Ecto neural progenitor cell (in vitro differentiated cells): ENCODE measurements at regions not wholly inside any gene's neighbourhood (a gene's known extent, or its start where the extent isn't known, plus 50 kb on each side); places are given as distances from the start of the nearest gene placed in this dataset.
A peak's percentile ranks its signal among the peaks of the same experiment; 100 is the strongest.
"Not testable (repeated sequence)": the region's sequence is repeated elsewhere in the genome, so short reads cannot be mapped to it uniquely, and the experiment has no call there.

Experiments
- DNase-seq: peaks from one replicate; pipeline ENCODE4 v3.0.0-alpha.2; 2018; ENCODE audit warnings: low spot score

- not testable (repeated sequence) for DNase-seq
These were observed 261.2 kb downstream of the ADGRD1 start for GRCh38 chr12:131214936-131215335.

- not testable (repeated sequence) for DNase-seq
These were observed 262.9 kb downstream of the ADGRD1 start for GRCh38 chr12:131216587-131216986.

DNA sequence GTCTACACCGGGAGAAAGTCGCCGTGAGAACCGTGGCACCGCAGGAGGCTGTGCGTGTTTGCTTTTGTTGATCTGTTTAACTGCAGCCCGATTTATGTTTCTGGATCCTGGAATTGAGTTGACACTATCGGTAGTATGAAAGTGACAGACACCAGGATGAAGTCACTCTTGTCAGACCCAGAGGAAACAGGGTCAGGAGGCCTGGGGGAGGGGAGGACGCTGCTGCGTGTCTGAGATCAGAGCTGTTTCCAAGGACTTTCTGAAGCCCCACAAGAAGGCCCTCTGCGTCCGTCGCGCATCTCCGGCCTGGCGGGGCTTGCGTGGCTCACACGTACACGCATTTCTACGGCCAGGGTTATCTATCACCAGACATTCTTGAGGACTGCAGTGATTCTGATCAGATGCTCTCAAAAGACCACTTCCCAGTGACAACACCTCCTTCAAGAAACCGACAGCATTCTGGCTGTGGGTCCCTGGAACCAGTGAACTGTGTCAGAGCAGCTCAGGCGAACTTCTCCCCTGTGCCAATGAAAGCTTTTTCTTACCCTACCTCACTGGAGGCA lies 263.4 kb downstream of the ADGRD1 start:
- no peak for DNase-seq

- DNase-seq: peak; percentile 60
These were observed 264.6 kb downstream of the ADGRD1 start for GRCh38 chr12:131218026-131218922.

GRCh38 chr12:131218923-131219669 lies 265.4 kb downstream of the ADGRD1 start:
- no peak for DNase-seq

GRCh38 chr12:131219670-131220330 lies 266.1 kb downstream of the ADGRD1 start:
- no peak for DNase-seq

DNA sequence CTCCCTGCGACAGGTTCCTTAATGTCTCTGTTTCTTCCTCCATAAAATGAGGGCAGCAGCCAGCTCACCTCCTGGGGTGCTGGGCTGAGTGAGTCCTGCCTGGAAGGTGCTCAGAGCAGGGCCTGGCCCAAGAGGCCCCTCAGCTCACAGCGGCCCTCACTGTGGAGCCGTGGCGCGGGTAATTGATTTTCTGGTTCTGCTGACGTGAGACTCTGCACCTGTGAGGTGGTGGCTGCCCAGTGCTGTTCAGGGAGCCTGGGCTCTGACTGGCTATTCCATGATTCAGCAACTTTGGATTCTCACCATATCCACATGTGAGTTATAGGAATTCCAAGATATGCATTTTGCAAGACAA lies 266.6 kb downstream of the ADGRD1 start:
- DNase-seq: no peak

- peak; percentile 87 for DNase-seq
These were observed 267.6 kb downstream of the ADGRD1 start for GRCh38 chr12:131221061-131221956.

GRCh38 chr12:131221957-131222328 lies 268.2 kb downstream of the ADGRD1 start:
- DNase-seq: no peak

- DNase-seq: peak; percentile 90
These were observed 268.8 kb downstream of the ADGRD1 start for GRCh38 chr12:131222329-131223139.

- no peak for DNase-seq
These were observed 269.6 kb downstream of the ADGRD1 start for GRCh38 chr12:131223171-131223761.

- DNase-seq: no peak
These were observed 270.1 kb downstream of the ADGRD1 start for GRCh38 chr12:131223791-131224225.

GRCh38 chr12:131224226-131225065 lies 270.7 kb downstream of the ADGRD1 start:
- DNase-seq: not testable (repeated sequence)

DNA sequence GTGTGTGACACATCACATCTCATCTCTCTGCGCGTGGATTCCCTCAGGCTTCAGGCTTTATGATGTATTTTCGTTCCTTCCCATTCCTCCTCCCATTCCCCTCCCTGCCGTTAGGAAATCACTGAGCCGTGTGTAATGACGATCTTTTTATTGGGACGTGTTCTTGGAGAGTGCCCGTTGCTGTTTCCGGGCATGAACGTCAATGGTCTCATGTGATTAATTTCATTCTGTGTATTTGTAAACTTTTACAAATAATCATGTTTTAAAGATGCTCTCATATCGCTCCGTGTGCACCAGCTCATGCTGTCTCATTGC lies 271.3 kb downstream of the ADGRD1 start:
- DNase-seq: not testable (repeated sequence)

DNA sequence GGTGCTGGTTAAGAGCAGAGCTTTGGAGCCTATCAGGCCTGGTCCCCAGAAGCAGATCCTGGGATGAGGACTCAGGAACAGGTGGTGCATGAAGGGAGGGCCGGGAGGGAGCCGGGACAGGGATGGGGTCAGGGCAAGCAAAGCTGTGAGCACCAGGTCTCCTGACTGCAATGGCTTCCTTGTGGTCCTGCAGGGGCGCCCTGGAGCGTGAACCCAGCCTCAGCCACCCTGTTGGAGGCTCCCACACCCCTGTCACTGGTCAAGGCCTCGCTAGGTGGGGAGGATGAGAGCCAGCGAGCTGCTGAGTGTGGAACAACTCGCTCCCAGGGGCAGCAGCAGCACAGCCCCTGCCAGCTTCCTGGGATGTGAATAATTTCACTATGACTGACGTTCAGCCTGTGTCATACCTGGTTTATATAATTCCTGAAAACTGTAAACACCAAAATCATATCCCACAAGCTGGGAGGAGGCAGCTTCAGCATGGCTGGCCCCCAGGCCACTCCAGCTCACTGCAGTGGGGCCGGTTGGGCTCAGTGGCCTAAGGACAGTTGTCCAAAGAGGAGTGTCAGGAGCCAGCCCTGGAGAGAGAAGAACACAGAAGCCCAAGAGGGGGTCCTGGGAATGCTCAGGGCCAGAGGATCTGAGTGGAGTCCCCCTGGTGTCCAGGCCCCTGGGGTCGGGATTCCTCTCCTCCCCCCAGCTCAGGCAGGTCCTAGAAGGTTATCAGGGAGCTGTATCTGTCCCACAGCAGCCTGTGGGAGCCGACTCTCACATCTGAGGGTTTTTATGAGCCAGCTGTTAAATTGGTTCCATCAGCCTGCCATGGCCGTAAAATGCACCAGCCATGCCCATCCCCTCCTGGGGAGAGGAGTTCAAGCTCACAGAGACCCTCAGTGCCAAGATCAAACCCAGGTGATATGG lies 272.9 kb downstream of the ADGRD1 start:
- no peak for DNase-seq

DNA sequence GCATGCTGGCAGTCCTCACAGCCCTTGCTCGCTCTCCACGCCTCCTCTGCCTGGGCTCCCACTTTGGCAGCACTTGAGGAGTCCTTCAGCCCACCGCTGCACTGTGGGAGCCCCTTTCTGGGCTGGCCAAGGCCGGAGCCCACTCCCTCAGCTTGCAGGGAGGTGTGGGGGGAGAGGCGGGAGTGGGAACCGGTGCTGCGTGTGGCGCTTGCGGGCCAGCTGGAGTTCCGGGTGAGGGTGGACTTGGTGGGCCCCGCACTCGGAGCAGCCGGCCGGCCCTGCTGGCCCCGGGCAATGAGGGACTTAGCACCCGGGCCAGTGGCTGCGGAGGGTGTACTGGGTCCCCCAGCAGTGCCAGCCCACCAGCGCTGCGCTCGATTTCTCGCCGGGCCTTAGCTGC lies 273.9 kb downstream of the ADGRD1 start:
- not testable (repeated sequence) for DNase-seq

DNA sequence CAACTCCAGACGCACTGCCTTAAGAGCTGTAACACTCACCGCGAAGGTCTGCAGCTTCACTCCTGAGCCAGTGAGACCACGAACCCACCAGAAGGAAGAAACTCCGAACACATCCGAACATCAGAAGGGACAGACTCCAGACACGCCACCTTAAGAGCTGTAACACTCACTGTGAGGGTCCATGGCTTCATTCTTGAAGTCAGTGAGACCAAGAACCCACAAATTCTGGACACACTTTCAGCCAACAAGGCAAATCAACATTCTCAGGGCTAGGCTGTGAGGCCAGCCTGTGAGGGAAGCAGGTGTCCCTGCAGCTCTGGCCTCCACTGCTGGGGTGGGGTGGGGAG lies 275.3 kb downstream of the ADGRD1 start:
- DNase-seq: not testable (repeated sequence)
